HFF-Myc (cell line): ENCODE measurements at regions not wholly inside any gene's neighbourhood (a gene's known extent, or its start where the extent isn't known, plus 50 kb on each side); places are given as distances from the start of the nearest gene placed in this dataset.
"Not testable (repeated sequence)": the region's sequence is repeated elsewhere in the genome, so short reads cannot be mapped to it uniquely, and the experiment has no call there.

Experiments used
- DNase-seq: peaks from one replicate; pipeline ENCODE4 v3.0.0-alpha.2; 2011; ENCODE audit warnings: low read depth; ENCODE audit errors: extremely low read depth
- H3K4me3 ChIP-seq: replicated peaks from 2 replicates; pipeline ENCODE4 v1.5.1; 2011; ENCODE audit warnings: low read depth, mild to moderate bottlenecking, control low read depth, low read length
- TF ChIP-seq, protein P1 (sequence below): IDR thresholded peaks from 2 replicates; pipeline ENCODE4 v1.5.1; 2012; ENCODE audit warnings: mild to moderate bottlenecking, low read depth, low read length, control low read depth; ENCODE audit errors: missing control alignments

DNA sequence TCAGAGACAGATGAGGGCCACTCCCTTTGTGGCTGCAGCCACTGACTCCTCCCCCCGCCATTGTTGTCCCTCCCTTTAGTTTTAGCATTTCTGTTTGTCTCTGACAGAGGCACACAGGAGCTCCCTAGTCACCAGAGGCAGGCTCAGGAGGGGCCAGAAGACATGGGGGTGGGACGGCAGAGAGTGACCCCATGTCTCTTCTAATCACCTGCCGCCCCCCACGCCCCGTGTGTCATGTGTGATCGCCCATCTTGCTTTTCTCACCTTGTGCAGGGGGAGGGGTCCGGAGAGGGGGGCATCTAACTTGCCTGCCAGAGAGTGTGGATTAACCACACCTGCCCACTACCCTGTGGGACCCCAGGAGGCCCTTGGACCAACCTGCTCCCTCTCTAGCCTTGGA lies 246.7 kb upstream of the TP53TG3C start:
- H3K4me3 ChIP-seq, DNase-seq: not testable (repeated sequence)

DNA sequence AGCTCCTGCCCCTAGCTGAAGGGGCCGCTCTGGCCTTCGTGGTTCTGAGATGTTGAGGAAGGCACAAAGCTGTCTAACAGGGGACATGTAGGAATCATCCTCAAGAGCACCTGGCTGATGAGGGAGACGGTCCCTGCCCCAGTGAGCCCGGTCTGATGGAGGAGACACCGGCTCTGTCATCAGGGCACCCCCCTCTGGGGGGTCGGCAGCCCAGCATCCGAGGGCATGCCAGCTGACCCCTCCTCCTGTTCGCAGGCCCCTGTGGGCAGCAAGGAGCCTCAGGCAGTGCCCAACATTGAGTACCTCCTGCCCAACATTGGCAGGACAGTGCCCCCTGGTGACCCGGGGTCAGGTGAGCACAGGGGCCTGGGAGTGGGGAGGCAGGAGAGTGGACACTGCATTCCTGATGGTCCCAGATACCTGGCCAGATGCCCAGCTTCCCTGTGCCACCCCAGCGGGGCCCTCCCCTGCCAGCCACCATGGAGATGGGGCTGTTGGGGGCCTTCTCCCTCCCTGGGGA lies 247.9 kb upstream of the TP53TG3C start:
- not testable (repeated sequence) for H3K4me3 ChIP-seq

DNA sequence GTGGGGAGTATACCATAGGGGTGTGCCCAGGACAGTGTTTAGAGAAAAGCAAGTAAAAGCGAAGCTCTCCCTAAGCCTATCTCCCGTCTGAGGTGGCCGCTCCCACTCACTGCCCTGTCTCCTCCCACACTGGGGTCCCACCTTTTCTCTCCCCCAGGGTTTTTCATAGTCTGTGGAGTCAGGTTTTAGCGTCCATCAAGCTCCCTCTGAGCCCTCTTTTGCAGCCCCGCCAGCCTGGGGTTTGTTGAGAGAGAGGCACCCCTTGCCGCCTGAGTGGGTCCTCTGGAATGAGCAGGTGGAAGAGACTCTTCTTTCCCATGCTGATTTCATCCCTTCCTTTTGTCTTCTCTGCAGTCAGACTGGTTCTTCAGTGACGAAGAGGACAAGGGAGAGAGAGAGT lies 248.7 kb upstream of the TP53TG3C start:
- not testable (repeated sequence) for DNase-seq, H3K4me3 ChIP-seq

More for the DNA sequence above, 247.9 kb upstream of the TP53TG3C start:
- DNase-seq = not testable (repeated sequence)

DNA sequence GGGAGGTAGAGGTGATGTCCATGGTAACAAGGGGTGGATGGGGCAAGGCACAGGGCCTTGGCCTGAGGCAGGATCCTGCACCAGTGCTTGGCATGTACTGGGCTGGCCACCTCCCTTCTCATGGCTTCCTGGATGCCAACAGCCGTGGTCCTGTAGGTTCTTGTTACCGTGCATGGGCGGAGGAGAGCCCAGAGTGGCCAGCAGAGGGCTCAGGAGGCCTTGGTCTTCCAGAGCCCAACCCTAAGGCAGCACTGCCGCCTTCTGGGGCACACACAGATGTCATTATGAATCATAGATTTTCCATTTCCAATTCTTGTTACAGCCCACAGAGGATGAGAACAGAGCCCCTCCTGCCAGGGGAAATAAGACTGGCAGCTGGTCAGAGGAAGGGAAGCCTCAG lies 254.2 kb upstream of the TP53TG3C start:
- DNase-seq, H3K4me3 ChIP-seq: not testable (repeated sequence)

DNA sequence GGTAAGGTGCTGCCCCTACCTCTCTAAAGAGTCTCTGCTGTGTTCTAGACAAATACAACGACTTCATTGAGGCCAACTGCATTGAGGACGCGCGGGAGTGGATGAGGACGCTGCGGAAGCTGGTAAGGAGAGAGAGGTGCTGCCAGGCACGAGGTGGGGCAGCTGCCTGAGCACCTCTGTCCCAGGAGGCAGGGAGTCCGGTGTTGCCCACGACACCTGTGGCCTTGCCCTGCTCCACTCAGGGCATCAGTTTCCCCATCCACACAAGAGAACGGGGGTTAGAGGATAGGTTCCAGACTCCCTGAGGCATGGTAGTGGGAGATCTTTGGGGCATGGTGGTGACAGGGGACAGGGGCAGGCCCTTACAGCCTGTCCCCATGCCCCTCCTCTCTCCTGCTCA lies 256.1 kb upstream of the TP53TG3C start:
- H3K4me3 ChIP-seq, DNase-seq: not testable (repeated sequence)

DNA sequence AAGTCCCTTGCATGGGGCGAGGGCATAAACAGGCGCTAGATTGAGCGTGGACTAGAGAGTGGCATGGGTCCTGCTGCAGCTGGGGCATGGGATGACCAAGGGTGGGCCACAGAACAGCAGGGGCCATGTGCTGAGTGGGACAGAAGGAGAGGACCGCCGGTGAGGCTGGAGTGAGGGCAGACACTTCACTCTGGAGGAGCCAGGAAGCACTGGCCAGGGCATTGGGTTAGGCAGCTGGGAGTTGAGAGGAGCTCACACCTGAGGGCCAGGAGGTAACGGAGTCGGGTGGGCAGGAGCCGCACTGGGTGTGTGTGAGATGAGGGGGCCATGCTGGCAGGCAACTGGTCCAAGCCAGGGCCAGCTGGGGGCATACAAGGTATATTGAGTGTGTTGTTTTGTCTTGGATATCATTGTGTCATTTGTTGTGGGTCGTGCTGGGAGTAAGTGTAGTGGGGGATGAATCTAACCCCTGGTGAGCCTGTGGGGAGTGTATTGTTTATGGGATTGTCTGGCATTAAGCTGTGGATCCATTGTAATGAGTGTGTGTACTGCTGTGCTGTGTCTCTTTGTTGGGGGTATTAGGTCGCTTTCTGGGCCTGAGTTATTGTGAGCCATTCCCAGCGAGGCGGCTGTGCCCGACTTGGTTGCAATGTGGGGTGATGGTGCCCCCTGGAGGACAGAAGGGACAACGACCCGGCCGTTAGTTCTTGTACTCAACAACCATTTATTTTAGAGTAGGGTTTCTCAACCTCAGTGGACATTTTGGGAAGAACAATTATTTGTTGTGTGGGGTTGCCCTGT lies 256.5 kb upstream of the TP53TG3 start:
- not testable (repeated sequence) for H3K4me3 ChIP-seq, DNase-seq

DNA sequence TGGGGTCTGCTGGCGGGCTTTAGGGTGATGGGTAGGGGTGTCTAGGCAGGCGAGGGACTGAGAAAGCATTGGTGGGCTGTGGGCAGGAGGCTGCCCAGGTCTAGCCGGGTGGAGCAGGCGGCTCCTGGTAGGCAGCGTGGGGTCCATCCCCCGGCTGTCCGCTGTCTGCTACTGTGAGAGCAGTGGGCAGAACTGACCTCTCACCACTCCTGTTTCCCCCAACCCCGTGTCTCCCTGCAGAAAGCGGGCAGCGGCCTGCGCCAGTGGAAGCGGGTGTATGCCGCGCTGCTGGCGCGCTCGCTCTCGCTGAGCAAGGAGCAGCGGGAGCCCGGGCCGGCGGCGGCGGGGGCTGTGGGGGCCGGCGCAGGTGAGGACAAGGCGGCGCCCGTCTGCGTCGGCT lies 249.2 kb upstream of the TP53TG3 start:
- H3K4me3 ChIP-seq, DNase-seq: not testable (repeated sequence)

DNA sequence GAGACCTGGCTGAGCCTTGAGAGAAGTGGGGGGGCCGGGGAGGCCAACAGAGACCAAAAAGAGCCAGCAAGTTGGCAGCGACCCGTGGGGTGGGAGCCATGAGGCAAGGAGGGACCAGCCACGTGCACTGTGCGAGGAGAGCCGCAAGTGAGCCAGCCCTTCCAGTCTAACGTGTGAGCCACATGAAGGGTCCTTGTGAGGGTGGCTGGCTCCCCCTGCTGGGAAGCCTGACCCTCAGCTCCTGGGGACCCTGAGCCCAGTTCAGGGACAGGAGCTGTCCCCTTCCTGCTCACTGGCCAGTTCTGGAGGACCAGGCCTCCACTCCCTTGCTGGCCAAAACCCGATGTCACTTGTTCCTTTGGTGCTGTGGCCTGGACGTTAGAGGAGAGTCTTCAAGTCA lies 246.6 kb upstream of the TP53TG3 start:
- DNase-seq, H3K4me3 ChIP-seq: not testable (repeated sequence)

DNA sequence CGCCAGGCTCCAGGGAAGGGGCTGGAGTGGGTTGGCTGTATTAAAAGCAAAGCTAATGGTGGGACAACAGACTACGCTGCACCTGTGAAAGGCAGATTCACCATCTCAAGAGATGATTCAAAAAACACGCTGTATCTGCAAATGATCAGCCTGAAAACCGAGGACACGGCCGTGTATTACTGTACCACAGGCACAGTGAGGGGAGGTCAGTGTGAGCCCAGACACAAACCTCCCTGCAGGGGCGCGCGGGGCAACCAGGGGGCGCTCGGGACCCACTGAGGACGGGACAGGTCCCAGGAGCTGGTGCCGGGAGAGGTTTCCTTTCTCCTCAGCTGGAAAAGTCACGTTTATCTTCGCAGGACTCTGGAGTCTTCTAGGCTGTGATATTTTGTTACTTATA lies 239.4 kb upstream of the TP53TG3 start:
- not testable (repeated sequence) for H3K4me3 ChIP-seq, DNase-seq

DNA sequence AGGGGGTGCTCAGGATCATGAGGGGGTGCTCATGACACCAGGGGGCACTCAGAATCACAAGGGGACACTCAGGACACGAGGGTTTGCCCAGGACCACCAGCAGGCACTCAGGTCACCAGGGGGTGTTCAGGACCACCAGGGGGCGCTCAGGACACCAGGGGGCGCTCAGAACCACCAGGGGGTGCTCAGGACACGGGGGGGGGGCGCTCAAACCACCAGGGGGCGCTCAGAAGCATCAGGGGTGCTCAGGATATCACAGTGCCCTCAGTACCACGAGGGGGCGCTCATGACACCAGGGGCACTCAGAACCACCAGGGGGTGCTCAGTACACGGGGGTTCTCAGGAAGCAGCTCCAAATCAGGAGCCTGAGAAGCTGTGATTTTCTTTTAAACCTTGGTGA lies 221.8 kb upstream of the TP53TG3 start:
- TF ChIP-seq, protein P1, sequence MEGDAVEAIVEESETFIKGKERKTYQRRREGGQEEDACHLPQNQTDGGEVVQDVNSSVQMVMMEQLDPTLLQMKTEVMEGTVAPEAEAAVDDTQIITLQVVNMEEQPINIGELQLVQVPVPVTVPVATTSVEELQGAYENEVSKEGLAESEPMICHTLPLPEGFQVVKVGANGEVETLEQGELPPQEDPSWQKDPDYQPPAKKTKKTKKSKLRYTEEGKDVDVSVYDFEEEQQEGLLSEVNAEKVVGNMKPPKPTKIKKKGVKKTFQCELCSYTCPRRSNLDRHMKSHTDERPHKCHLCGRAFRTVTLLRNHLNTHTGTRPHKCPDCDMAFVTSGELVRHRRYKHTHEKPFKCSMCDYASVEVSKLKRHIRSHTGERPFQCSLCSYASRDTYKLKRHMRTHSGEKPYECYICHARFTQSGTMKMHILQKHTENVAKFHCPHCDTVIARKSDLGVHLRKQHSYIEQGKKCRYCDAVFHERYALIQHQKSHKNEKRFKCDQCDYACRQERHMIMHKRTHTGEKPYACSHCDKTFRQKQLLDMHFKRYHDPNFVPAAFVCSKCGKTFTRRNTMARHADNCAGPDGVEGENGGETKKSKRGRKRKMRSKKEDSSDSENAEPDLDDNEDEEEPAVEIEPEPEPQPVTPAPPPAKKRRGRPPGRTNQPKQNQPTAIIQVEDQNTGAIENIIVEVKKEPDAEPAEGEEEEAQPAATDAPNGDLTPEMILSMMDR = peak; percentile 15
- DNase-seq, H3K4me3 ChIP-seq: not testable (repeated sequence)

DNA sequence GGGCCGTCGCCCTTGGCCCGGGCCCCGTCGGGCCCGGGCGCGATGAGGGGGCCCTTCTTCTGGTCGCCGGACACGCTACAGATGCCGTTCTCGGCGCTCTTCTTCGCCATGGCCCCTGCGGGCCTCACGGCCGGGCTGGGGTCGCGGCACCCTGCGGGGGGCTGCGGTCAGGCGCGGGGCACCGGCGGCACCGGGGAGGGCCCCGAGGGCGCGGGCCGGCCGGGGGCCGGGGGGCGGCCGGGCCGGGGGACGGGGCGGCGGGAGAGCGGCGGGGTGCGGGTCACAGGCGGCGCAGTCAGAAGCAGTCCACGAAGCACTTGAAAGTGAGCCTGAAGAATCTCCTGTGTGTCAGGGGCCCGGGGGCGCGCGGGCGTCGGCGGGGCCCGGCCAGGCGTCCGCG lies 209.4 kb upstream of the TP53TG3 start:
- not testable (repeated sequence) for H3K4me3 ChIP-seq, DNase-seq

DNA sequence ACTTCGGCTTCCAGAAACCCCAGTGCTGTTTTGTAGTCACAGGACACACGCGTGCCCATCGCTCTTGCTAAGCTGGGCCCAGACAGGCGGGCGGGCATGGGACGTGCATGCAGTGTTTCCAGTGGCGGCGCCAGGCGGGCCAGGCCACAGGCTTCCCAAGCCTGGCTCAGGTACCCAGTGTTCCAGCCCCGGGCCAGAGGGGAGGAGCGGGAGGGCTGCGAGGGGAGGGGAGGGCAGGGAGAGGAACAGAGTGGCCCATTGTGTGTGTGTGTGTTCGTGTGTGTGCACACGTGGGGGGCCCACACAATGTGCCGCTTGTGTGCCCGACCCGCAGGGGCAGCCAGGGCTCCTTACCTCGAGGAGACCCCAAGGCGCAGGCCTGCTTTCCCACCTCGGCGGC lies 208.6 kb upstream of the TP53TG3 start:
- DNase-seq, H3K4me3 ChIP-seq: not testable (repeated sequence)

DNA sequence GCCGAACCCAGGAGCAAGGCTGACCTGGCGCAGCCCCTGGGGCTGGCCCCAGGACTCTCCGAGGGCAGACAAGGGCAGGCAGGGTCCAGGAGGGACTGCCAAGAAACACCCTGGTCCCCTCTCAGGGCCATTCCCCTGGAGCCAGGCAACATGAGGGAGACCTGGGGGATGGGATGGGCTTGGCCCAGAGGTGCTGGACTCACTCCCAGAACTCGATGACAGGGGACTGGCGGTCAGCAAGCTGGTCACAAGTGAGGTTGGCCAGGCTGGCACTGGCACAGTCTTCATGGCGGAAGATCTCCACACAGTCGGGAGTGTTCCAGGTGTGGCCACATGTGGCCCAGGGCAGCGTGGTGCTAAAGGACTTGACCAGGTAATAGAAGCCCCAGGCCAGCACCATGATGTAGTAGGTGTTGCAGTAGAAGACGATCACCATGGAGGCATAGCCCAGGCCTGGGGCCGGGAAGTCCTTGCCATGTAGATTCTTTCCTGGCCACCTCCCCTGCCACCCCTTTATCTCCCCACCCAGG lies 206.4 kb upstream of the TP53TG3 start:
- not testable (repeated sequence) for H3K4me3 ChIP-seq, DNase-seq

DNA sequence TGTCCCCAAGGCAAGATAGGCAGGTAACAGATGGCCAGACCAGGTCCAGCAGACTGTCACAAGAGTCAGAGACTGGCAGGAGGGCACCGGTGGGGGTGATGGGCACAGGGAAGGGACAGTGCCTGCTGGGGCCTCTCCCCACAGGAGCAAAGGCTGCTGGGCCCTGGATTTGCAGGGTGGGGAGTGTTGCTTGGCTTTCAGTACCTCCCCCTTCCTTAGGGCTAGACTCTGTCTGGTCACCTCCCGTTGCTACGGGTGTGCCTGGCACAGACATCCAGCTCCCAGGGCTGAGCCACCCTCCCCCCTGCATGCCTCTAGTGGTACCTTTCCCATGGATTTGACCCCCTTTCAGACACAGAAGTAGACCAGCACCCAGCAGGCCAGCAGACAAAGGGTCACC lies 205.7 kb upstream of the TP53TG3 start:
- H3K4me3 ChIP-seq, DNase-seq: not testable (repeated sequence)

DNA sequence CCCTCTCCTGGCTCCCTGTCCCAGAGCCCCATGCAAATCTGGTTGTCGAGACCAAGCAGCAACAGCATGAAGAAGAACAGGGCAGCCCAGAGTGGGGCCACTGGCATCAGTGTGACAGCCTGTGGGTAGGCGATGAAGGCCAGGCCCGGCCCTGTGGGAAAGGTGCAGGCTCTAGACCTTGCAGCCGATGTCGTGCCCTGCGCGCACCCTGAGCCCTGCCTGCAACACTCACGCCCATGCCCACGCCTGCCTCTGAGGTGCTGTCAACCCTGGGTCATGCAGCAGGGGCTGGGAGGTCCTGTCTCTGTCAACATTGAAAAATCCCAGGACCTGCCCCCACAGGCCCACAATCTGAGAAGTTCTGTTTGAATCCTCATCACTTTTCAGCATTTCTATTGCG lies 204.0 kb upstream of the TP53TG3 start:
- not testable (repeated sequence) for H3K4me3 ChIP-seq, DNase-seq

DNA sequence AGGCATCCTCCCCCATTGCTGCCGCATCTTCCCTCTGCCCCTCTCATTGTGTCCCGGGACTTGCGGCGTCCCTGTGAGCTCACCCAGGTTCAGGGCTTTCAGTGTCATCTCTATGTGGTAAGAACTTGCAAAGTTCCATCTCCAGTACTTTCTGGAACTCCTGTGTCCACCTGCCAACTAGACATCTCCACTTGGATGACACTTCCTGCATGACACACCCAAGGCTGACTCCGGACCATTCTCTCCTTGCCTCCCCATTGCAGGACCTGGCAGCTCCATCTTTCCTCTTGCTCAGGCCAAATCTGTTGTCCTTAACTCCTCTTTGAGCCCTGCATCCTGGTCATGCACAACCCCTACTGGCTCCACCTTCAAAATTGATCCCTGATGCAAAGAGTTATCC lies 200.8 kb upstream of the TP53TG3 start:
- H3K4me3 ChIP-seq, DNase-seq: not testable (repeated sequence)

DNA sequence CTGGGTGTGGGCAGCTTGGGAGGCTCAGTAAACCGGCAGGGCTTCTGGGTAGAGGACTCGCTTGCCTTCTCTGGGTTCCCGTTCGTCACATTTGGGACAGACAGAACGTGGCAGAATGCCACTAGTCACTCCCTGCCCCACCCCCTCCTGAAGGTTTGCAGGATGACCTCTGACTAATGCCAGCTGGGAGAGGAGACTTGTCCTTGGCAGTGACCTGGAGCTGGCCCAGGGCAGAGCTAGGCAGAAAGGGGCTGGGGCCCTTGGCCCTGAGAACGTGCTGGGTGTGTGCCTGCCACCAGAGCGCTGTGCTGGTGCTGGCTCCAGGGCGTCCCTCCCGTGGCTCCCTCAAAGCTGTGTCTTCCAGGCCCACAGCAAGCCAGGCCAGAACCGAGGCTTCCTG lies 197.8 kb upstream of the TP53TG3 start:
- not testable (repeated sequence) for DNase-seq, H3K4me3 ChIP-seq

DNA sequence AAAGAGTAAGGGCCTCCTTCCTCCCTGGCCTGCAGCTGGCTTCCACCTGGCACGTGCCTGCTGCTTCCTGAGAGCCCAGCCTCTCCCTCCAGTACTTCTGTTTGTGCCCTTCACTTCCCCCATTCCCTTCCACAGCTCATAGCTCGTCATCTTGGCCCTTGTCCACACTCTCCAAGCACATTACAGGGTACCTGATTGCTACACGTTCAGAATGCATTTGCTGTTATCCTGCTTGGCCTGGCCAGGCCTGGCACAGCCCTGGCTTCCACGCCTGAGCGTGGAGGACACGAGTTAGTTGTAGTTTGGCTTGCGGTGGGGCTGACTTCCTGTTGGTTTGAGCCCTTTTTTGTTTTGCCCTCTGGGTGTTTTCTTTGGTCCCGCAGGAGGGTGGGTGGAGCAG lies 197.2 kb upstream of the TP53TG3 start:
- not testable (repeated sequence) for H3K4me3 ChIP-seq, DNase-seq
